ENCODE measurements at regions not wholly inside any gene's neighbourhood (a gene's known extent, or its start where the extent isn't known, plus 50 kb on each side); places are given as distances from the start of the nearest gene placed in this dataset.
"Not testable (repeated sequence)": the region's sequence is repeated elsewhere in the genome, so short reads cannot be mapped to it uniquely, and the experiment has no call there.

GRCh38 chr14:22383515-22384166 is 205.4 kb downstream of the DAD1 start:
- DNase-seq = no peak

DNA sequence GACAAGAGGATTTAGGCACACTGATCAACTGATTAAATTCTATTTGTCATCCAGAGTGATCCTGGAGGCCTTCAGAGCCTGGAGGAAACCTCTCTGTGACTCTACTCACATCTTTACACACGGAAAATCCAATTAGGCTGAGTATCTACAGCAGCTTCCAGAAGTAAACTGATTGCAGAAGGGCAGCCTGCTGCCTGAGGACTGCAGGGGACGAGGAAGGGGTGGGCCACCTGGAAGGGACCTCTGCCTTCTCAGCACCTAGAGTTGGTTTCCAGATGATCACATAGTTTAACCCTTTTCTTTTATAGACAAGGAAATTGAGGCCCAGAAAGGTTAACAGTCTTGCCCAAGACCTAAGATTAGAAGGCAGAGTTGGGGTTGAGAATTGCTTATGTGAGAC is 206.1 kb downstream of the DAD1 start:
- no peak for DNase-seq

DNA sequence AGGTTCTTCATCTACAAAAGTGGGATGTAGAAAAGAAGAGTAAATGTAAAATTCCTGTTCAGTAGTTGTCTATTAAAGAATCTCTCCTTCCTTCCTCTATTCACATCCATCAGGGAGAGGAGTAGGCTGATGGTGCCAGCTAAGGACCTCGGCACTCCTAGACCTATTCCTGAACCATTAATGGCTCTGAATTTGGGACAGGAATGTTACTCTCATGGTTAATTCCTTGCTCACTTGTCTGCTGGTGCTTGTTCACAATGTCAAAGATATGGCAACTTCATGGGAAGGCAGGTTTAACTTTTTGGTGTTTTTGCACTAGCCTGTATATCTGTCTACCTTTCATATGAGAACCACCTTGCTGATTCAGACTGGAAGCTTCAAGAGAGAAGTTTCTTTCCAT is 206.6 kb downstream of the DAD1 start:
- no peak for DNase-seq

- no peak for DNase-seq
These were observed 207.3 kb downstream of the DAD1 start for GRCh38 chr14:22381766-22382165.

GRCh38 chr14:22381408-22381760 is 207.6 kb downstream of the DAD1 start:
- no peak for DNase-seq

DNA sequence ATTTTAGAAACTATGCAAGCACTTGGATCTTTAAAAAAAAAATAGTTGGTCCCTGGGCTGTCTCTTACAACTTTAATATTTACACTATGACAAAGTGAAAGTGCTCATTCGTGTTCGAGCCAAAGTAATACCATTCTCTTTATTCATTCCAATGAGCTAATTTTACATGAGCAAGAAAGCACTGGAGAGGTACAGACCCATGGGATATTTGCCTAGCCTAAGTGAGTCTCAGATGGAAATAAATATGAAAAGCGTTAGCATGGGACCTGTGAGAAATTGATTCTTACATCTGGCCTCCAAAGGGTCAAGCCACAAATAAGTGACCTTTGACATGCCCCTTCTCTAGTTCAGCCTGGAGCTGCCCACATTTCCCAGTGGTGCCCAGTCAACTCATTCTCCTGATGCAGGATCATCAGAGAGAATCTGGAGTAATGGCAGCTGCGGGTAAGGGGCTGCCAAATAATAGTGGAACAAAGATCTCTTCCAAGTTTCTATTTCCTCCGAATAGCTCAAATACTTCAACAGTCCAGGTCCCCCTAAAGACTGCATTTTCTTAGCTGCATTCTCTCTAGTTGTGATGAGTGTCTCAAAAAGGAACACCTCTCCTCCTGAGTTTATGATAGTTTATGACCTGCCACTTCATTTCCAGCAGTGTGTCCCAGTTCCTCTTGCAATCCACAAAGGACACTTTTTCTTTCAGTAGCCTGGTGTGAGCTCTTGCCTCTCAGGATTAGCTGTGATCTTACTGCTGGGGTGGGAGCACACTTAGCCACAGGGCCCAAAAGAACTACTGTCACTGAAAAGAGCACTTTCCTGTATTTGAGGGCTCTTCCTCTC is 208.2 kb downstream of the DAD1 start:
- DNase-seq = no peak

DNA sequence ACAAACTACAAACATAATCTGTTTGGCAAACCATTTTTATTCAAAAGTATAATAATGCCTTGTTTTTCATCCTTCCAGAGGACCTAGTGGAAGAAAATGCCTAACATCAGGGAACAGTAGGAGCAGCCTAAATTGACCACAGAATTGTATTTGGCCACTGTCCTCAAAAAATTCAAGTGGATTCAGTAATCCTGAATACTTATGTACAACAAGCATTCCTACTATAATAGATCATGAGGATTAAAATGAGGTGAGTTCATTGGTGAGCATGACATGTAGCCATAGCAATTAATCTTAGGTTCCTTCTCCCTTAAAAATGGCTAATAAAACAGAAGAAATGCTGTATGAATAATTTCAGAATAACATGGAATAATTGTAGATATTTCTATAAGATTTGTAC is 209.3 kb downstream of the DAD1 start:
- DNase-seq = no peak

GRCh38 chr14:22378181-22378580 is 210.8 kb downstream of the DAD1 start:
- no peak for DNase-seq

GRCh38 chr14:22375321-22375930 is 213.6 kb downstream of the DAD1 start:
- DNase-seq = no peak

DNA sequence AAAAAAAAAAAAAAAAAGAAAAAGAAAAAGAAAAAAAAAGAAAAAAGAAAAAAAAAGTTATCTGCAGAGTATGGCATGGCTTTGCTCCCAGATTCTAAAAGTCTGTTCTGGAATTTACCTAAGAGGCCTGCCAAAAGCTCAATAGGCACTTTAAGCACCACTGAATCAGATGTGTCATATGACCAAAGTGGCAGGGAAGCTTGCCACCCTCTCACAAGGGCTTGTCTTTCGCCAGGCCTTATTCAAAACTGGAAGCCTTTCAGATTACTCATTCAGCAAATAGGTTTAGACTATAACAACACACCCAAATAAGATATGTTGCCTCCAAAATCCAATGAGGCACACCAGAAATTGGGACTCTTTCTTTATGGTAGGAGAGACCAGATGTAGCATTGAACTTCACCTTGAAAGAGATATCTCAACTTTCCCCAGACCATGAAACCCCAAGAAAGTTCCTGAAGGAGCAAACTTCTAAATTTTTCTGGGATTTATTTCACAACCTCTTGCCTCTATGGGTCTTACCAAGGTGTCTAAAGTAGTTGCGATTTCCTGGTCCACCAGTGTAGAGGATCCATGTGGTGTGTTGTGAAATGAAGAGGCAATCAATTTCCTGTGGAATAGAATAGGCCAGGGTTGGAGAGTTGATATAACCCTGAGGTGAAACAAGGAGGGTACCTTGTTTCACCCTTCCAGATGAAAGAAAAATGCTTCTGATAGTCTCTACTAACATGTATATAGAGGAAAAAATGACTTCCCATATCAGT is 218.8 kb downstream of the DAD1 start:
- no peak for DNase-seq

GRCh38 chr14:22358726-22359125 is 230.3 kb downstream of the DAD1 start:
- no peak for DNase-seq

GRCh38 chr14:22349281-22349680 is 239.7 kb downstream of the DAD1 start:
- DNase-seq = not testable (repeated sequence)

- no peak for DNase-seq
These were observed 244.4 kb downstream of the DAD1 start for GRCh38 chr14:22344673-22345072.

- DNase-seq = not testable (repeated sequence)
These were observed 244.8 kb downstream of the DAD1 start for GRCh38 chr14:22344209-22344608.

DNA sequence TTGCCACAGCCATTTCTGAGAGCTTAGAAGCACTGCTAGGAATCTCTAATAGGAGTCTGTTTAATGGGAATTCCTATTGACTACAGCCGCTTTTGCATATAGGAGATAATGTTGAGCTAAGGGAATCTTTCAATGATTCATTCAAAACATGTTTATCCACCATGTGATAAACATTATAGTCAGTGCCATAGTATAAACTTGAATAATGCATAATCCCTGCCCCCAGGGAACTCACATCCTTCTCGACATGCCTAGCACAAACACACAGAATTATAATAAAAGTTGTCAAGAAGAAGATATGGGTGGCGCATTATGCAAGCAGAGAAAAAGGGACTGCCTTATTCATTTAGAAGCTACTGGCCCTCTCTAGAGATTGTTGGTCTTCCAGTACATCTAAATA is 248.0 kb downstream of the DAD1 start:
- DNase-seq = no peak

DNA sequence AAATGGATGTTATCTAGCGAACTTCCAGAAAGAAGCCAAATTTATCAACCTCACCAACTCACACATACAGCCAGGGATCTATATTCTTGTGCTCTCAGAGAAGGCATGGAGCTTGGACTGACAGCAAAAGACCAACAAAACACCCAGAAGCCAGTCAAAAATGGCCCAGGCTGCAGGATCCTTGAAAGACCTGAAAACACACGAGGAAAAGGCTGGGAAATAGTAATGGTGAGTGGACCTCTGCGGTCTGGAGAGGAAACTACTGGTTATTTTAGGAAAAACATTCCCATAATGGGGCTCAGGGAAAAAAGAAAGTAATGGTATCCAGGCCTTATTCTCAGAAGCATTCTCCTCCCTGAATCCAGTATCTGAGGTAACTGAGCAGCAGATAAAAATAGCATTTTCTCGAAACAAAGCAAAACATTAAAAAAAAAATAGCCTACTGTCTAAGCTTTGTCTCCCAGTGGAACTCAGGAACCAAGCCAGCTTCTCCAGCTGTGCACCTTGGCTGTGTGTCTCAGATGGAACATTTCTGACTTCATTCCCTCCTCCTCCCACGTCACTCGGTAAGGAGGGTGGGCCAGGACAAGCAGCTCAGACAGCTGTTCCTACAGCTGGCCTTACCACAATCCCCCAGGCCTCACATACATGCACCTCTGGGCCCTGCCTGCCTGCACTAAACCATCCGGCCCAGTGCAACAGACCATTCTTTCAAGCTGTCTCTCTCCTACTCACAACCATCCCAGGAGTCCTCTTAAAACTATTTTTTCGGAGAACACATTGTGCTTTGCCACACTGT is 249.9 kb downstream of the DAD1 start:
- DNase-seq = no peak

DNA sequence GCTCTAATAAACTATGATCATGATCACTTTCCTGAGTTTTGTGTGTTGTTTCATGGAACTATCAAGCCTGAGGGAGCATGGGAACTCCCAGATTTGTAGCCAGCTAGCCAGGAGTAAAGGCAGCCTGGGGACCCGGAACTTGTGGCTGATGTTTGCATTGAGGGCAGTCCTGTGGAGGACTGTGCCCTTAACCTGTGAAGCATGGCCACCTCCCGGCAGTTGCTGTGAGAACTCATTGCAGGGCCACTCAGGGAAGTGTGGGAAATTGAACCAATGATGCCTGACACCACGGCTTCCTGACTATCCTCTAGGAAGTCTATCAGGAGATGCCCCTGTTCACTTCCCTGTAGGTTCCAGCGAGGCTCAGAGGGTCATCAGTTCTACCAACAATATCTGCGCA is 250.6 kb downstream of the DAD1 start:
- DNase-seq = no peak

GRCh38 chr14:22337938-22338337 is 251.1 kb downstream of the DAD1 start:
- DNase-seq = no peak

GRCh38 chr14:22337521-22337920 is 251.5 kb downstream of the DAD1 start:
- no peak for DNase-seq

GRCh38 chr14:22336031-22336430 is 253.0 kb downstream of the DAD1 start:
- DNase-seq = no peak

GRCh38 chr14:22334627-22335026 is 254.4 kb downstream of the DAD1 start:
- no peak for DNase-seq

- no peak for DNase-seq
These were observed 254.8 kb downstream of the DAD1 start for GRCh38 chr14:22334275-22334577.

Measured in retina (tissue), 1 donor.